Stimulated activated CD4-positive, alpha-beta T cell treated with anti-CD3 and anti-CD28 coated beads, Interleukin-2, amount 100 ng/mL, for 24 hours (primary cell): ENCODE measurements at regions not wholly inside any gene's neighbourhood (a gene's known extent, or its start where the extent isn't known, plus 50 kb on each side); places are given as distances from the start of the nearest gene placed in this dataset.
"Not testable (repeated sequence)": the region's sequence is repeated elsewhere in the genome, so short reads cannot be mapped to it uniquely, and the experiment has no call there.

ENCODE experiments used
- DNase-seq, 2 donors: peaks; one replicate each; pipeline ENCODE4 v3.0.0-alpha.2; 2020

DNA sequence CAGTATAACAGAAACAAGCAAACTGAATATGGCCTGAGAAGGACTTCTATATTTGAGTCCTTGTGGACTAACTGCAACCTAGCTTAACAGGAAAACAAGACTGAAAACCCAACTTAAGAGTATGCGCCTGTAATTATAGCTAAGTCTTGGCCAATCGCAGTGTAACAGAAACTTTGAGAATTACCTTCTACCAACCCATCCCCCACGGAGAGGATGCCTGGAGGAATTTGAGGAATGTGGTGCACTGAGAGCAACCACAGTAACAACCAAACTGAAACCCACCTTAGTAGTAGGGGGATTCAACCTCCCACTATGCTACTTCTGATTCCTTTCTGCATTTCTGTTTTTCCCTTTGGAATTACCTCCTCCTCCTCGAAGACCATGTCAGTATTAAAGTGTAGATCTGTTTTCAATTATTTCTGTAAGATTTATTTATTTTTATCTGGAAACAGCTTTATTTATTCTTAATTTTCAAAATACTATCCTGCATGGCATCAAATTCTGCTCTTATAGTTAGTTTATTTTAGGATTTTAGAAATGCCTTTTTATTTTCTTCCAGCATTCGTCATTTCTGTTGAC, 393.6 kb downstream of the KCNA4 start:
- no peak for DNase-seq

- DNase-seq: no peak
Observed at GRCh38 chr11:29616611-29617010, 400.2 kb downstream of the KCNA4 start.

- no peak for DNase-seq
Observed at GRCh38 chr11:29612423-29612822, 404.4 kb downstream of the KCNA4 start.

DNA sequence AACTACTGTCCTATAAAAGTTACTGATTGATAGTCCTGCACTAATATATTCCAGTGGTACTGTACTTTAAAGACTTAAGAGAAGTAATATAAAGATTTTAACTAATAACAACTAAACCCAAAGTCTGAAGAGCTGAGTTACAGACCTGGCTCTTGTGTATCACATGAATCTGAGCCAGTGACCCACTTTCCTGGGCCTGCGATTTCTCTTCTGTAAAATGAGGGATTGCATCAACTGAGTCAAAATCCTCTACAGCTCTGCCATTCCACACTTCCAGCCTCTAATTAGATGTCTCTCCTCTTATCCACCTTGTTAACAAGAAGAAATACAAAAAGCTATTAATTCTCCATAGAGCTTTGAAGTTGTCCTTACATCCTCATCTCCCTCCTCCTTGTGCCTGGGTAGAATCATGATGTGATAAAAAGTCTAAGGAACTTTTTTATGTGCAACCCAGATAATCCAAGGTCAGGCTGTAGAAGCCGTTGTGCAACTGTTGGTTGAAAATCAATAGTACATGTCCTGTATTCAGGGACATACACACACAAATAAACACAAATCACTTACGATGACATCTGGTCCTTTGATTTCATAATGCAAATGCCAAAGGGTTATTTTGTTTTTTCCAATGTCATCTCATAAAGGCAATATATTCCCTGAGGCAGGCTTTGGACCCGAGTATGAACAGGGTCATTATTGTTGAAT, 410.3 kb downstream of the KCNA4 start:
- DNase-seq: no peak

GRCh38 chr11:29600151-29600575, 416.7 kb downstream of the KCNA4 start:
- not testable (repeated sequence) for DNase-seq

DNA sequence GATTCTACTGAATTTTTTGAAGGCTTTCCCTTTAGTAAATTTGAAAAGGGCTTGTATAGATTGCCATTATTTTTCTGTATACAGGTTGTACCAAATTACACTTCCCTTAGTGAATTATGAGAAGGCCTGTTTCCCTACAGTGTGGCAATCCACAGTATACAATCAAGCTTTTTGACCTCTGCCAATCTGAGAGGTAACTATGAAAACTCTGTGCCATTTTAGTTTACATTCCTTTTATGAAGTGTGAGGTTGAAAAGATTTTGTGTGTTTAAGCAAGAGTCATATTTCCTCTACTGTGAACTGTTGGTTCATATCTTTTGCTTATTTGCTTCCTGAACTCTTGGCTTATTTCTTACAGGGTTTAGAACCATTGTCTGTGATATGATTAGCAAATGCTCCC, 432.5 kb downstream of the KCNA4 start:
- DNase-seq: no peak

DNA sequence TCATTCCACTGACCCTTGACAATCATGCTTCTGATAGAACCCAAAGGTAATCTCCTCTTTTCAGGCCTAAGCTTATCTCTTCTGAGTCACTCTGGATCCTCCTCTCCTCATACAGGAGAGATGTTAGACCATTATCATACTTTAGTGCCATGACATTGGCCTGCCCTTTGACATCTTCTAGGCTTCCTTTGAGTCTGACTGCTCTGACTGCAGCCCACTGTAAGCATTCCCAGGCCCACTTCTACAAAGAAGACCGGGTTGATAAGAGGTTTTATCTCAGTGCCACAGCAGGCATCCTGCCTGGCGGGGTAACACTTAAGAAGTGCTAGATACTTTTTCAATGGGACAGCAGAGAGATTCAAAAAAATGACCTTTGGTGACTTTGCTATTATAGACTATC, 438.0 kb downstream of the KCNA4 start:
- no peak for DNase-seq

DNA sequence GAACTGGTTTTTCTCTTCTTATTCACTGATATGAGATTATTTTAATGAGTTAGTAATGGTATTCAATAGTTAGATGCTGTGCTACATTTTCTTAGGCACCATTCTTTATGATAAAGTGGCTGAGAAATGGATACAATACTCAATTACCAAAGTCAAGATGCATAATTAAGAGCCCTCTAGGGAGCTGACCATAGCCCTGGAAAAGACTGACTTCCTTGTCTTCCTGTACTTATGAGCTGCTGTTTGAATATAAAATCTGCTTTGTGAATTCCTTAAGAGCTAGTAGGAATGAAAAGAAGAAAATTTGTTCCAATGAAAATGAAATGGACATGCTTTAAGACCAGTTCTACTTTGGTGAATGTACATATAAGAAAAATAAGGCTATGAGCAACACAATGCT, 452.3 kb downstream of the KCNA4 start:
- no peak for DNase-seq

GRCh38 chr11:29562183-29562582, 454.6 kb downstream of the KCNA4 start:
- DNase-seq: no peak

DNA sequence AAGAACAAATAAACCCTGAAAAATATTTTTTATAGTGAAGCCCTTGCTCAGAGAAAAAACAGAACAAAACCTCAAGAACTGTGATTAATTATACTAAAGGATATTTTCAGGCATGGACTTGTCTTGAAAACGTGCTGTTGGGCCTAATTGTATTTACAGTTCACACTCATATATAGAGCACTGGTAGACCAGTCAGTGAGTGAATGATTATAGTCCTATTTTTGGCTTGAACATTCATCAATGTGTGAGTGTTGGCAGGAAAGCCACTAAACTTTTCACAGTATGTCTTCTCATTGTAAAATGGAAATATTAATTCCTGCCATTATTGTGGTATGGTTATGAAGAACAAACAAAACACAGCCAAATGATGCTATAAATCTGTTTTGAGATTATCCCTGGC, 462.8 kb downstream of the KCNA4 start:
- no peak for DNase-seq

- DNase-seq: no peak
Observed at GRCh38 chr11:29538339-29539036, 478.3 kb downstream of the KCNA4 start.

- DNase-seq: no peak
Observed at GRCh38 chr11:29534836-29535235, 482.0 kb downstream of the KCNA4 start.

DNA sequence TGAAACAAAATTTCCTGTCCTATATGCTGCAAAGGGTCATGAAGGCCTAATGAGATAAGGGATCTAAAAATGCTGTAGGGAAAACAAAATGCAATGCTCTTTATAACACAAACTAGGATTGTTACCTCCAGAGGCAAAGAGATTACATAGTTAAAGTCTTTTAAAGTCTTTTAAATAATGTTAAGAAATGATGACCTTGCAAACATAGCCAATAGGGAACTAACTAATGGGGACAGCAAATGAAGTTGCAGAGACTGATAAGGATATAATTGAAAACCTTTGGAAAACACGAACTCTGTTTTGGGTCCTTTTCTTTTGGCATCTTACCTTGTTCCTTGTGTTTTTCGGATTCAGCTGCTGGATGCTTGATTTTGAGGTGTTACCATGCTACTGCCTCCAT, 485.9 kb downstream of the KCNA4 start:
- DNase-seq: no peak

- DNase-seq: no peak
Observed at GRCh38 chr11:29527391-29527936, 489.4 kb downstream of the KCNA4 start.

DNA sequence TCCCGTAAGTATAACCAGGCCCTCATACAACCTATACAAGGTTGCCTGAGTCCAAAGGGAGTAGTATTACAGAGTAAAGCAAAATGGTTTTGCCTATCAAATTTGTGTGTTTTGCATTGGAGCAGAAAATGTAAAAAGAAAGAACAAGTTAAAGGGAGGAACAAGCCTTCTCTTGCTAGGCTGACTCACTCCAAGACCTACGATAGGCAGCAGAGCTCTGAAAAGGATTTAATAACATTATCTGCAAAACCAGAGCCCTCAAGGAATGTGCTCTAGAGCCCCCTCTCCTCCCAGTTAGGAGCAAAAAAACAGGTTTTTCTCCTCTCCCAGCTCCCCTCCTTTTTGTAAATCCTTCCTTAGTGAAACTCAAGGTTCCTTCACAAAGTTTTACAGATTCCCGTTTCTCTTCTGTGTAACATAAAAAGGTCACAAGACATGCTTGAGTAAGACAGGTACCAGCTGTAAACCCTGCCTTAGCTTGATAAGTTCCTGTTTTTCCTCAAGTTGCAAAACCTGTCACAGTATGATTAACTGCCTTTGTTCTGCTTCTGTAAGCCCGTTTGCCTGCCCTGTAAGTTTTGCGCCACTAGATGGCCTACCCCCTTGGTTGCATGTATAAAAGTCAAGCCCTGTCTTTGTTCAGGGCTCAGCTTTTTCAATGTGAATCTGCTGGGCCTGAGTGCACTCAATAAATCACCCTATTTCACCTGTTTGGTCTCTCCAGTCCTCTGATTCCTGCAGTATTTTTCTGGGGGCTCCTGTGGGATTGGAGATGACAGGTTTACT, 498.2 kb downstream of the KCNA4 start:
- no peak for DNase-seq

DNA sequence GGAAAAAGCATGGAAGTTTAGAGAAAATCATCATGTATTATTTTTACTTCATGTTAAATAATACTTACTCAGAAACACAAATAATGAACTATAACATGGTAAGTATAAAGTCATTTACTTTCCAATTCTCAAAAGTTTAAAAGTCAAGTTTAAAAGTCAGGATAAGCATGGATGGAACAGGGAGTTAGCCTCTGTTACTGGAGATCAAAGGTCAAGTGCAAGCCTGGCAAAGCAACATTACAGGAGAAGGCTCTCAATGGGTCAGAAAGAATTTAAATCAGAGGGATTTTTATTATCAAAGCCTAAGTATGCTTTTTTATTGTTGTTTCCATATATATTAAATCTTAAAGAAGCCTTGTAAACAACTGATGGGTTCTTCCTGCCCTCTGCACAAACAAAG, 505.4 kb downstream of the KCNA4 start:
- no peak for DNase-seq

GRCh38 chr11:29507376-29507775, 509.5 kb downstream of the KCNA4 start:
- no peak for DNase-seq

DNA sequence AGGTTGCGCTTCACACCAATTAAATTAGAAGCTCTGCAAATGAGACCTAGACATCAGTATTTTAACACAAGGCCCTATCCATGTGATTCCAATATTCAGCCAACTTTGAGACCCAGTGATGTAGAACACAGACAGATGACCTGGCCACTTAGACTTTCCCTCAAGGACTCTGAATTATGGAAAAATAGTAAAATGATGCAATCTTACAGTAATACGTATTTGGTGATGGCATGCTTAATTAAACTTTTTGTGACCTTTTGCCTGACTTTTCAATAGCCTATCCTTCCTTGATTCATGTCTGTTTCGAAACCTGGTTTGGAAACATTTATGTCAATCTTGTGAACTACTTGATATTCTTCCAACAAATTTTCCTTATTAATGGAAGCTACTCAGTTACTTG, 521.2 kb downstream of the KCNA4 start:
- DNase-seq: no peak

GRCh38 chr11:29490938-29491337, 525.9 kb downstream of the KCNA4 start:
- no peak for DNase-seq

DNA sequence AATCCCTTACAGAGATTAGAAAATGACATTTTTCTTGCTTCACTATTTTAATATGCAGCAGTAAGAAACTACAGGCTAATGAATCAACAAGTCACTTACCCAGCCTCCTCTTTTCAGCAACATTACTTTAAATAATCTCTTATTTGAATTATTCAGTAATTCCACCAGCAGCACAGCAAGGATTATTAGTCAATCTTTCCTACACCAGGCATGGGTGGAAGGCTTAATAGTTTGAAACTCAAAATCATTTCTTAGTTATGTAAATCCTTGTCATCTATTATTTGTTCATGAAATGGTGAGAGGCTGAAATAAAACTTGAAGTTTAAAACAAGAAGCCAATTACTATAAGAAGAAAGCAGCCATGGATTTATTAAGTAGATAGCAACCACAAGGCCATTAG, 530.5 kb downstream of the KCNA4 start:
- no peak for DNase-seq

DNA sequence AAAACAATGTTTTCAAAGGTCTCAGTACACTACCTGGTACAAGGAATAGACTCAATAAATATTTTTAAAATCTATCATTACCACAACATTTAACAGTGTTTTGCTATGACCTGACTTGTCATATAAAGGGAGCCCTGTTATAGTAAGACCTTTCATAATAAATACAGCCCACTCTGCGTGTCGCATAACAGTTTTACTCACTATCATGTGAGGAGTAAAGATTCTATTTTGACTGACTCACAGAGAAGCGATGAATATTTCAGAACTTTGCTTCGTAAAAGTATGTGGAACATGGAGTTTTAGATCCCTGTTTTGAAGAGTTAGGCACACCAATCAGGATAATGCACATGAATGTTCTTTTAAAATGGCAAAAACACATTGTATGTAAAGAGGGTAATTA, 531.2 kb downstream of the KCNA4 start:
- DNase-seq: no peak

GRCh38 chr11:29484548-29484947, 532.3 kb downstream of the KCNA4 start:
- no peak for DNase-seq

DNA sequence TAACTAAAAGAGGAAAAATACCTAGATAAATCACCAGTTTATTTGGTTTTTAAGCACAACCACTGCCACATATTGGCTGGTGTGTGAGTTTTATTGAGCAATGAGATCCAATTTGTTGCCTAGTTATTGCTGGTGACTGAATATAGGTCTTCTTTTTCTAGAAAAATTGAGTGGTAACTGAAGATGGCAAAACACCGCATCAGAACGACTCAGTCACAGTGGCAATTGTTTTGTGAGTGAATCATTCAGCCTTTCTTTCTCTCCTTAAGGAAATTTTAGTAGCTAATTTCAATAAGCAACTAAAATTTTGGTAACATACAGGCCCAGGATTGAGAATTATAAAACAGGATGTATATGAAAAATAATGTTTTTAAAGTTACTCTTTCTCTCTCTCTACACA, 533.0 kb downstream of the KCNA4 start:
- no peak for DNase-seq
